ENCODE measurements at regions not wholly inside any gene's neighbourhood (a gene's known extent, or its start where the extent isn't known, plus 50 kb on each side); places are given as distances from the start of the nearest gene placed in this dataset.

- H3K9ac ChIP-seq (ENCODE audit: control insufficient read depth, extremely low read depth, insufficient read depth, low read length) = peak overlapping the region; percentile 34
- H3K9me3 ChIP-seq (ENCODE audit: control insufficient read depth, low read depth, low read length) = no peaks in the 10 kb centered on the region
- H3K4me2 ChIP-seq (ENCODE audit: control insufficient read depth, extremely low read depth, insufficient read depth, low read depth, low read length) = peak overlapping the region; percentile 68
- no peaks in the 10 kb centered on the region for H3K9me1 ChIP-seq (ENCODE audit: control insufficient read depth, extremely low read depth, insufficient read depth, low read length)
- H3K79me2 ChIP-seq (ENCODE audit: control insufficient read depth, insufficient read depth, low read length) = no peaks in the 10 kb centered on the region
- peak; percentile 89 for FAIRE-seq
- H3K4me1 ChIP-seq (ENCODE audit: control insufficient read depth, extremely low read depth, insufficient read depth, low read length) = peaks cover 22% of the 10 kb centered on the region
- dilution Hi-C loops (cut with MboI; ENCODE audit: extremely low pct_ligation_motif_present, low sequenced_read_pairs) = no loop called here
- H3K27ac ChIP-seq (ENCODE audit: control insufficient read depth, insufficient read depth, low read length) = peak overlapping the region; percentile 78
- peak overlapping the region in 1 of 3 experiments; percentile 45 for H3K4me3 ChIP-seq (ENCODE audit: control insufficient read depth in 2 of 3, extremely low read depth in 1 of 3, insufficient read depth in 2 of 3, low read depth in 1 of 3, low read length in 3 of 3)
- no peaks in the 10 kb centered on the region for H3K36me3 ChIP-seq (ENCODE audit: control insufficient read depth in 2 of 2, extremely low read depth in 1 of 2, insufficient read depth in 2 of 2, low read length in 2 of 2)
- H2AFZ ChIP-seq (ENCODE audit: control insufficient read depth, low read length) = peak overlapping the region; percentile 24
- H3K27me3 ChIP-seq (ENCODE audit: control insufficient read depth, extremely low read depth, insufficient read depth, low read length) = no peaks in the 10 kb centered on the region
- TF ChIP-seq CTCF (optimal IDR thresholded peaks at IDR 0.05 in 1 of 3, IDR thresholded peaks at IDR 0.05 in 1 of 3, conservative IDR thresholded peaks at IDR 0.05 in 1 of 3; ENCODE audit: extremely low read depth in 1 of 3, insufficient read depth in 2 of 3, low read length in 3 of 3) (peak in 1 of 3 experiments; percentile 15), EZH2 (IDR thresholded peaks at IDR 0.05; ENCODE audit: low read length) (no peak)
- DNase-seq (ENCODE audit: low read depth, low spot score) = peak; percentile 78
- H4K20me1 ChIP-seq (ENCODE audit: control insufficient read depth, extremely low read depth, insufficient read depth, low read length) = no peaks in the 10 kb centered on the region
Observed at GRCh38 chr2:183250061-183250460, 125.8 kb downstream of the NUP35 start.

- H3K4me1 ChIP-seq (ENCODE audit: control insufficient read depth, extremely low read depth, insufficient read depth, low read length) = peaks cover 22% of the 10 kb centered on the region
- H3K36me3 ChIP-seq (ENCODE audit: control insufficient read depth in 2 of 2, extremely low read depth in 1 of 2, insufficient read depth in 2 of 2, low read length in 2 of 2) = no peaks in the 10 kb centered on the region
- no peak for TF ChIP-seq EZH2 (IDR thresholded peaks at IDR 0.05; ENCODE audit: low read length)
- no peak for TF ChIP-seq CTCF (optimal IDR thresholded peaks at IDR 0.05 in 1 of 3, IDR thresholded peaks at IDR 0.05 in 1 of 3, conservative IDR thresholded peaks at IDR 0.05 in 1 of 3; ENCODE audit: extremely low read depth in 1 of 3, insufficient read depth in 2 of 3, low read length in 3 of 3)
- H3K9ac ChIP-seq (ENCODE audit: control insufficient read depth, extremely low read depth, insufficient read depth, low read length) = peak overlapping the region; percentile 22
- H3K79me2 ChIP-seq (ENCODE audit: control insufficient read depth, insufficient read depth, low read length) = no peaks in the 10 kb centered on the region
- no peak overlapping the region for H2AFZ ChIP-seq (ENCODE audit: control insufficient read depth, low read length)
- peak overlapping the region in 1 of 3 experiments; percentile 45 for H3K4me3 ChIP-seq (ENCODE audit: control insufficient read depth in 2 of 3, extremely low read depth in 1 of 3, insufficient read depth in 2 of 3, low read depth in 1 of 3, low read length in 3 of 3)
- FAIRE-seq (no peak), DNase-seq (ENCODE audit: low read depth, low spot score) (peak; percentile 52)
- peak overlapping the region; percentile 68 for H3K4me2 ChIP-seq (ENCODE audit: control insufficient read depth, extremely low read depth, insufficient read depth, low read depth, low read length)
- H3K9me3 ChIP-seq (ENCODE audit: control insufficient read depth, low read depth, low read length) = no peaks in the 10 kb centered on the region
- H3K27me3 ChIP-seq (ENCODE audit: control insufficient read depth, extremely low read depth, insufficient read depth, low read length) = no peaks in the 10 kb centered on the region
- H3K9me1 ChIP-seq (ENCODE audit: control insufficient read depth, extremely low read depth, insufficient read depth, low read length) = no peaks in the 10 kb centered on the region
- H3K27ac ChIP-seq (ENCODE audit: control insufficient read depth, insufficient read depth, low read length) = peak overlapping the region; percentile 78
- H4K20me1 ChIP-seq (ENCODE audit: control insufficient read depth, extremely low read depth, insufficient read depth, low read length) = no peaks in the 10 kb centered on the region
- dilution Hi-C loops (cut with MboI; ENCODE audit: extremely low pct_ligation_motif_present, low sequenced_read_pairs) = no loop called here
Observed at GRCh38 chr2:183250472-183250871, 126.2 kb downstream of the NUP35 start.

Data from keratinocyte (primary cell).